DOHH2 (cell line): ENCODE measurements at regions not wholly inside any gene's neighbourhood (a gene's known extent, or its start where the extent isn't known, plus 50 kb on each side); places are given as distances from the start of the nearest gene placed in this dataset.

Source experiments
- H3F3A ChIP-seq: fragments of 200-600 bp; sonication (generic), shearing (Covaris generic); 2 replicates; pipeline ENCODE4 v1.6.0; 2016; ENCODE audit warnings: antibody characterized with exemption, mild to moderate bottlenecking; ENCODE audit not compliant: control insufficient read depth, insufficient read depth
- H3K27ac ChIP-seq: fragments of 200-600 bp; sonication (generic); 2 replicates; pipeline ENCODE4 v1.5.1; 2014; ENCODE audit warnings: low read depth, mild to moderate bottlenecking, low read length, moderate library complexity
- H3K27me3 ChIP-seq: fragments of 200-600 bp; sonication (generic); 2 replicates; pipeline ENCODE4 v1.6.1; 2014; ENCODE audit warnings: mild to moderate bottlenecking, low read length, mixed read lengths; ENCODE audit not compliant: control insufficient read depth
- H3K36me3 ChIP-seq: fragments of 200-600 bp; sonication (generic); 2 replicates; pipeline ENCODE4 v1.6.1; 2014; ENCODE audit warnings: mild to moderate bottlenecking, low read length, moderate library complexity, mixed read lengths; ENCODE audit not compliant: control insufficient read depth
- H3K4me1 ChIP-seq: fragments of 200-600 bp; sonication (generic); 2 replicates; pipeline ENCODE4 v1.6.1; 2014; ENCODE audit warnings: mild to moderate bottlenecking, low read length, mixed read lengths; ENCODE audit not compliant: control insufficient read depth
- H3K4me2 ChIP-seq: fragments of 200-600 bp; sonication (generic); 2 replicates; pipeline ENCODE4 v1.6.0; 2014; ENCODE audit warnings: mild to moderate bottlenecking, low read length, moderate library complexity
- H3K4me3 ChIP-seq: fragments of 200-600 bp; sonication (generic); 2 replicates; pipeline ENCODE4 v1.5.1; 2014; ENCODE audit warnings: mild to moderate bottlenecking, low read length, mixed read lengths
- H3K79me2 ChIP-seq: fragments of 200-600 bp; sonication (generic); 2 replicates; pipeline ENCODE4 v1.6.1; 2014; ENCODE audit warnings: mild to moderate bottlenecking, low read length, mixed read lengths; ENCODE audit not compliant: control insufficient read depth
- H3K9me2 ChIP-seq: fragments of 200-600 bp; sonication (generic); replicated peaks from 2 replicates; pipeline ENCODE4 v1.6.1; 2014; ENCODE audit warnings: mild to moderate bottlenecking, low read length, mixed read lengths; ENCODE audit not compliant: control insufficient read depth
- H3K9me3 ChIP-seq: fragments of 200-600 bp; sonication (generic); 2 replicates; pipeline ENCODE4 v1.6.1; 2014; ENCODE audit warnings: antibody characterized with exemption, low read length, mixed read lengths; ENCODE audit not compliant: control insufficient read depth, insufficient read depth
- H4K20me1 ChIP-seq: fragments of 200-600 bp; sonication (generic); 2 replicates; pipeline ENCODE4 v1.6.0; 2014; ENCODE audit warnings: low read depth, mild to moderate bottlenecking, antibody characterized with exemption, low read length, moderate library complexity; ENCODE audit not compliant: control insufficient read depth, insufficient read depth
- EZH2phosphoT487 ChIP-seq: fragments of 200-600 bp; sonication (generic); IDR thresholded peaks from 2 replicates; pipeline ENCODE4 v1.6.1; 2017; ENCODE audit warnings: borderline replicate concordance, mild to moderate bottlenecking, antibody characterized with exemption, low read length, moderate library complexity, mixed read lengths
- TF ChIP-seq, protein P1 (sequence below): fragments of 200-600 bp; sonication (generic); IDR thresholded peaks from one replicate; pipeline ENCODE4 v1.5.1; 2014; ENCODE audit warnings: antibody characterized with exemption, mild to moderate bottlenecking, low read depth, low read length; ENCODE audit not compliant: poor library complexity, severe bottlenecking

DNA sequence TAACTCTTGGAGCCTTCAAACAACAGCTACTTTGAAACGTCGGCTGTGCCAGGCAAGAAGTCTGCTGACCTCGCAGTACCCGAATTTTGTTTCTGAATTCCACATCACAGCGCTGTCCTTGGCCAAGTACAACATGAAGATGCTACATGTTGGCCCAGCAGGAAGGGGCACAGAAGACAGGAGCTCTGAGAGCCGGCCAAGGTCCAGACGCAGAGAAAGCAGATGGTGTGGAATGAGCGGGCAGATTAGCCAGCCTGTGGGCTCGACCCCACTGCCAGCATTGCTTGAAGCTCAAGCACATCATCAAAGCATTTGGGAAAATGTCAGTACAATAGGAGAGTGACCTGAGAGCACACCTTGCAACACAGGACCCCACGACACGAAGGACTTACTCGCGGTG is 64.5 kb downstream of the FZD10 start:
- H3F3A ChIP-seq = no peaks in the 10 kb centered on the region
- H3K4me2 ChIP-seq = no peak overlapping the region
- H3K9me3 ChIP-seq = no peaks in the 10 kb centered on the region; the same call in 1 of the 2 replicates
- no peaks in the 10 kb centered on the region for H3K36me3 ChIP-seq
- no peaks in the 10 kb centered on the region for H3K9me2 ChIP-seq
- no peaks in the 10 kb centered on the region for H3K4me1 ChIP-seq
- H3K27ac ChIP-seq = no peak overlapping the region
- no peaks in the 10 kb centered on the region for H4K20me1 ChIP-seq
- no peaks in the 10 kb centered on the region for H3K27me3 ChIP-seq
- no peak overlapping the region for H3K4me3 ChIP-seq
- TF ChIP-seq, protein P1, sequence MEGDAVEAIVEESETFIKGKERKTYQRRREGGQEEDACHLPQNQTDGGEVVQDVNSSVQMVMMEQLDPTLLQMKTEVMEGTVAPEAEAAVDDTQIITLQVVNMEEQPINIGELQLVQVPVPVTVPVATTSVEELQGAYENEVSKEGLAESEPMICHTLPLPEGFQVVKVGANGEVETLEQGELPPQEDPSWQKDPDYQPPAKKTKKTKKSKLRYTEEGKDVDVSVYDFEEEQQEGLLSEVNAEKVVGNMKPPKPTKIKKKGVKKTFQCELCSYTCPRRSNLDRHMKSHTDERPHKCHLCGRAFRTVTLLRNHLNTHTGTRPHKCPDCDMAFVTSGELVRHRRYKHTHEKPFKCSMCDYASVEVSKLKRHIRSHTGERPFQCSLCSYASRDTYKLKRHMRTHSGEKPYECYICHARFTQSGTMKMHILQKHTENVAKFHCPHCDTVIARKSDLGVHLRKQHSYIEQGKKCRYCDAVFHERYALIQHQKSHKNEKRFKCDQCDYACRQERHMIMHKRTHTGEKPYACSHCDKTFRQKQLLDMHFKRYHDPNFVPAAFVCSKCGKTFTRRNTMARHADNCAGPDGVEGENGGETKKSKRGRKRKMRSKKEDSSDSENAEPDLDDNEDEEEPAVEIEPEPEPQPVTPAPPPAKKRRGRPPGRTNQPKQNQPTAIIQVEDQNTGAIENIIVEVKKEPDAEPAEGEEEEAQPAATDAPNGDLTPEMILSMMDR = no peak
- no peak for TF ChIP-seq EZH2phosphoT487
- no peaks in the 10 kb centered on the region for H3K79me2 ChIP-seq

DNA sequence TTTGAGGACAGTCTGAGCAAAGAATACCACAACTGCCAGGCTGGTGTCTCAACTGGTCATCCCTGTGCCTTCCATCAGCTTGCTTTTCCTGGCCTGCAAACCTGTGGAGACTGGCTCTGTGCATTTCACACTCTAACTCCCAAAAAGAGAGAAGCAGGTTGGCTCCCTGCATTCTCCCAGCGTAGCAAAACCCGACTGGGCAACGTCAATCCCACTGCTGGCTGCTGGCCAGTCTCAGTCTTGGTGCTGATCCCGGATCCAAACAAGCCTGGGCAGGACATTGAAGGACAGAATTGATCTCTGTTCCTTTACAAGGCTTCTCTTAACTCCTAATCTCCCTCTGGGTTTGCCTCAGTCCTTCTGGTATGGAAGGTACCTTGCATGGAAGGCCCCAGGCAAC is 65.4 kb downstream of the FZD10 start:
- no peak for TF ChIP-seq EZH2phosphoT487
- TF ChIP-seq, protein P1 = no peak
- no peak overlapping the region for H3K27ac ChIP-seq
- no peaks in the 10 kb centered on the region for H3K9me2 ChIP-seq
- H3K4me3 ChIP-seq = no peak overlapping the region
- no peaks in the 10 kb centered on the region for H3F3A ChIP-seq
- H3K79me2 ChIP-seq = no peaks in the 10 kb centered on the region
- H3K9me3 ChIP-seq = no peaks in the 10 kb centered on the region; the same call in 1 of the 2 replicates
- no peaks in the 10 kb centered on the region for H3K27me3 ChIP-seq
- H3K36me3 ChIP-seq = no peaks in the 10 kb centered on the region
- H4K20me1 ChIP-seq = no peaks in the 10 kb centered on the region
- H3K4me1 ChIP-seq = no peaks in the 10 kb centered on the region
- H3K4me2 ChIP-seq = no peak overlapping the region

DNA sequence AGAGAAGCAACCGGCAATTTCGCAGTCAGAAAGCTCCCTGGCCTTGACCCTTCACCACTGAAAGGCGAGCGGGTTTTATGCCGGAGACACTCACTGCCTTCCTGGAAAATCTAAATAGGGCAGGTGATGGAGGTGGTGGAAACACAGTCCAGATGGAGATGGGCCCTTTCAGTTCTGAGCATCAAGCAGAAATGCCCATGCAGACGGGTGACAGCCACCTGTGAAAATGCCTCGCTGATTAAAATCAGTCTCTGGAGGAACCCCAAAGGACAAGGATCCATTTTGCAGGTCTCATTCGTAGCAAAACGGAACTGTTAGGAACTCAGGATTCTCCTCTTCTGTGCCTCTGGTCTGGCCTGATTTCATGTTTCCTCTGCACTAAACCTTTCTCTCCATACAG is 74.2 kb downstream of the FZD10 start:
- Histone ChIP-seq H4K20me1 (no peaks in the 10 kb centered on the region), H3K4me2 (no peak overlapping the region), H3K4me1 (no peaks in the 10 kb centered on the region), H3K36me3 (no peaks in the 10 kb centered on the region), H3K9me3 (no peaks in the 10 kb centered on the region), H3K79me2 (no peaks in the 10 kb centered on the region), H3F3A (no peaks in the 10 kb centered on the region), H3K27me3 (no peaks in the 10 kb centered on the region), H3K4me3 (no peak overlapping the region), H3K27ac (no peak overlapping the region), H3K9me2 (no peaks in the 10 kb centered on the region)
- TF ChIP-seq, protein P1 = no peak
- TF ChIP-seq EZH2phosphoT487 = no peak
